Uterus (tissue), 3 donors: ENCODE measurements at regions not wholly inside any gene's neighbourhood (a gene's known extent, or its start where the extent isn't known, plus 50 kb on each side); places are given as distances from the start of the nearest gene placed in this dataset.
A peak's percentile ranks its signal among the peaks of the same experiment; 100 is the strongest.

Source experiments
- DNase-seq, 2 donors: peaks; one replicate each; pipeline ENCODE4 v3.0.0-alpha.2; 2019 to 2020
- H3K27ac ChIP-seq, 2 donors: fragments of 200-600 bp; sonication (generic); 1 replicate in 1 of 2; 2 replicates in 1 of 2; pipeline ENCODE4 v1.5.1; 2016 to 2018
- H3K27me3 ChIP-seq, 2 donors: fragments of 200-600 bp; sonication (generic); one replicate each; pipeline ENCODE4 v1.5.1; 2018 to 2019; ENCODE audit warnings: control low read depth in 1 of 2
- H3K36me3 ChIP-seq, 2 donors: fragments of 200-600 bp; sonication (generic); one replicate each; pipeline ENCODE4 v1.5.1; 2019; ENCODE audit warnings: control low read depth in 1 of 2
- H3K4me1 ChIP-seq, 2 donors: fragments of 200-600 bp; sonication (generic); one replicate each; pipeline ENCODE4 v1.5.1; 2018 to 2019; ENCODE audit warnings: control low read depth in 1 of 2
- H3K4me3 ChIP-seq, 2 donors: fragments of 200-600 bp; sonication (generic); 1 replicate in 1 of 2; 2 replicates in 1 of 2; pipeline ENCODE4 v1.5.1; 2018 to 2019; ENCODE audit warnings: mild to moderate bottlenecking in 1 of 2
- H3K9me3 ChIP-seq, 2 donors: fragments of 200-600 bp; sonication (generic); one replicate each; pipeline ENCODE4 v1.5.1; 2019; ENCODE audit warnings: control low read depth in 1 of 2
- CTCF ChIP-seq, 4 experiments: fragments of 200-600 bp in 2 of 4; fragments of 450-650 bp in 2 of 4; sonication (generic) in 2 of 4; IDR thresholded peaks; one replicate each; pipeline ENCODE4 v1.5.1; 2016 to 2019; ENCODE audit warnings: antibody characterized with exemption in 4 of 4, mild to moderate bottlenecking in 2 of 4, moderate library complexity in 1 of 4
- POLR2A ChIP-seq, 2 donors: fragments of 450-650 bp; IDR thresholded peaks; one replicate each; pipeline ENCODE4 v1.6.1; 2016; ENCODE audit warnings: antibody characterized with exemption in 2 of 2, mild to moderate bottlenecking in 1 of 2, moderate library complexity in 1 of 2
- intact Hi-C: fragments of 100-400 bp; cut with DNase I; formaldehyde crosslinking; loops from one replicate; pipeline ENCODE4 v1.15.1; 2023; ENCODE audit warnings: low total_unique reads
- donor health status: DM: yes; HTN: yes; CAD: no.

- Histone ChIP-seq H3K36me3 (no peaks in the 10 kb centered on the region), H3K4me1 (peaks cover 0 to 7% of the 10 kb centered on the region in 2 donors), H3K27me3 (no peaks in the 10 kb centered on the region), H3K9me3 (no peaks in the 10 kb centered on the region), H3K27ac (no peak overlapping the region), H3K4me3 (no peak overlapping the region)
- DNase-seq: no peak
- intact Hi-C loops: no loop called here
- no peak for TF ChIP-seq CTCF (IDR thresholded peaks at IDR 0.05)
- TF ChIP-seq POLR2A (IDR thresholded peaks at IDR 0.05): no peak
Measured at GRCh38 chr10:43818687-43819086, 170.0 kb upstream of the ZNF32 start.

- H3K27me3 ChIP-seq: no peaks in the 10 kb centered on the region
- intact Hi-C loops: no loop called here
- H3K9me3 ChIP-seq: no peaks in the 10 kb centered on the region
- no peaks in the 10 kb centered on the region for H3K36me3 ChIP-seq
- DNase-seq: no peak
- TF ChIP-seq POLR2A (IDR thresholded peaks at IDR 0.05): no peak
- peak overlapping the region; percentile 73 to 79 for H3K27ac ChIP-seq
- no peak overlapping the region for H3K4me3 ChIP-seq
- H3K4me1 ChIP-seq: peaks cover 0 to 7% of the 10 kb centered on the region in 2 donors
Measured at GRCh38 chr10:43817368-43817767, 168.7 kb upstream of the ZNF32 start.

- no peaks in the 10 kb centered on the region for H3K36me3 ChIP-seq
- intact Hi-C loops: no loop called here
- no peaks in the 10 kb centered on the region for H3K27me3 ChIP-seq
- no peaks in the 10 kb centered on the region for H3K9me3 ChIP-seq
- H3K27ac ChIP-seq: peak overlapping the region; percentile 73 to 79
- H3K4me3 ChIP-seq: no peak overlapping the region
- H3K4me1 ChIP-seq: peaks cover 0 to 7% of the 10 kb centered on the region in 2 donors
- TF ChIP-seq POLR2A (IDR thresholded peaks at IDR 0.05): no peak
- TF ChIP-seq CTCF (IDR thresholded peaks at IDR 0.05): no peak
- DNase-seq: peak; percentile 63 to 75
Measured at GRCh38 chr10:43816351-43817321, 168.0 kb upstream of the ZNF32 start.

- H3K36me3 ChIP-seq: no peaks in the 10 kb centered on the region
- TF ChIP-seq POLR2A (IDR thresholded peaks at IDR 0.05): no peak
- TF ChIP-seq CTCF (IDR thresholded peaks at IDR 0.05): no peak
- peaks cover 0 to 7% of the 10 kb centered on the region in 2 donors for H3K4me1 ChIP-seq
- no peaks in the 10 kb centered on the region for H3K9me3 ChIP-seq
- no peak for DNase-seq
- intact Hi-C loops: no loop called here
- no peaks in the 10 kb centered on the region for H3K27me3 ChIP-seq
- H3K4me3 ChIP-seq: no peak overlapping the region
- H3K27ac ChIP-seq: peak overlapping the region in 1 of 2 donors; percentile 79
Measured at GRCh38 chr10:43815181-43815885, 166.7 kb upstream of the ZNF32 start.

GRCh38 chr10:43814663-43815062, 166.0 kb upstream of the ZNF32 start:
- no peak for TF ChIP-seq POLR2A (IDR thresholded peaks at IDR 0.05)
- no peak for TF ChIP-seq CTCF (IDR thresholded peaks at IDR 0.05)
- H3K4me1 ChIP-seq: peaks cover 0 to 7% of the 10 kb centered on the region in 2 donors
- no peaks in the 10 kb centered on the region for H3K27me3 ChIP-seq
- no peak overlapping the region for H3K4me3 ChIP-seq
- no peak overlapping the region for H3K27ac ChIP-seq
- no peaks in the 10 kb centered on the region for H3K9me3 ChIP-seq
- DNase-seq: no peak
- H3K36me3 ChIP-seq: no peaks in the 10 kb centered on the region
- intact Hi-C loops: no loop called here
